ENCODE measurements at regions not wholly inside any gene's neighbourhood (a gene's known extent, or its start where the extent isn't known, plus 50 kb on each side); places are given as distances from the start of the nearest gene placed in this dataset.

- H3K36me3 ChIP-seq (ENCODE audit: control insufficient read depth, insufficient read depth, low read length) = no peaks in the 10 kb centered on the region
- H3K27ac ChIP-seq (ENCODE audit: insufficient read depth, low read length, poor library complexity, severe bottlenecking) = no peak overlapping the region
- no peaks in the 10 kb centered on the region for H3K9me3 ChIP-seq (ENCODE audit: control insufficient read depth, low read length)
- DNase-seq = no peak
- H3K4me3 ChIP-seq (ENCODE audit: insufficient read depth, low read depth, low read length, poor library complexity, severe bottlenecking) = no peak overlapping the region
- no peaks in the 10 kb centered on the region for H3K4me1 ChIP-seq (ENCODE audit: control insufficient read depth, insufficient read depth, low read length, poor library complexity, severe bottlenecking)
- H3K27me3 ChIP-seq (replicated peaks; ENCODE audit: control insufficient read depth, insufficient read depth, low read length, poor library complexity, severe bottlenecking) = no peaks in the 10 kb centered on the region
Measured at GRCh38 chr6:85191656-85192055, 258.2 kb upstream of the NT5E start.

GRCh38 chr6:85186546-85187175, 263.2 kb upstream of the NT5E start:
- H3K4me1 ChIP-seq (ENCODE audit: control insufficient read depth, insufficient read depth, low read length, poor library complexity, severe bottlenecking) = no peaks in the 10 kb centered on the region
- H3K4me3 ChIP-seq (ENCODE audit: insufficient read depth, low read depth, low read length, poor library complexity, severe bottlenecking) = no peak overlapping the region
- no peak for DNase-seq
- no peaks in the 10 kb centered on the region for H3K9me3 ChIP-seq (ENCODE audit: control insufficient read depth, low read length)
- no peak overlapping the region for H3K27ac ChIP-seq (ENCODE audit: insufficient read depth, low read length, poor library complexity, severe bottlenecking)
- H3K36me3 ChIP-seq (ENCODE audit: control insufficient read depth, insufficient read depth, low read length) = no peaks in the 10 kb centered on the region
- no peaks in the 10 kb centered on the region for H3K27me3 ChIP-seq (replicated peaks; ENCODE audit: control insufficient read depth, insufficient read depth, low read length, poor library complexity, severe bottlenecking)

GRCh38 chr6:85185977-85186376, 263.9 kb upstream of the NT5E start:
- no peaks in the 10 kb centered on the region for H3K4me1 ChIP-seq (ENCODE audit: control insufficient read depth, insufficient read depth, low read length, poor library complexity, severe bottlenecking)
- no peak overlapping the region for H3K27ac ChIP-seq (ENCODE audit: insufficient read depth, low read length, poor library complexity, severe bottlenecking)
- H3K27me3 ChIP-seq (replicated peaks; ENCODE audit: control insufficient read depth, insufficient read depth, low read length, poor library complexity, severe bottlenecking) = no peaks in the 10 kb centered on the region
- no peaks in the 10 kb centered on the region for H3K36me3 ChIP-seq (ENCODE audit: control insufficient read depth, insufficient read depth, low read length)
- H3K4me3 ChIP-seq (ENCODE audit: insufficient read depth, low read depth, low read length, poor library complexity, severe bottlenecking) = no peak overlapping the region
- H3K9me3 ChIP-seq (ENCODE audit: control insufficient read depth, low read length) = no peaks in the 10 kb centered on the region
- DNase-seq = no peak

- no peak overlapping the region for H3K27ac ChIP-seq (ENCODE audit: insufficient read depth, low read length, poor library complexity, severe bottlenecking)
- no peak for DNase-seq
- H3K27me3 ChIP-seq (replicated peaks; ENCODE audit: control insufficient read depth, insufficient read depth, low read length, poor library complexity, severe bottlenecking) = no peaks in the 10 kb centered on the region
- no peaks in the 10 kb centered on the region for H3K36me3 ChIP-seq (ENCODE audit: control insufficient read depth, insufficient read depth, low read length)
- H3K4me1 ChIP-seq (ENCODE audit: control insufficient read depth, insufficient read depth, low read length, poor library complexity, severe bottlenecking) = no peaks in the 10 kb centered on the region
- no peak overlapping the region for H3K4me3 ChIP-seq (ENCODE audit: insufficient read depth, low read depth, low read length, poor library complexity, severe bottlenecking)
- no peaks in the 10 kb centered on the region for H3K9me3 ChIP-seq (ENCODE audit: control insufficient read depth, low read length)
Measured at GRCh38 chr6:85183841-85184240, 266.0 kb upstream of the NT5E start.

- DNase-seq = no peak
- Histone ChIP-seq H3K27me3 (replicated peaks; ENCODE audit: control insufficient read depth, insufficient read depth, low read length, poor library complexity, severe bottlenecking) (no peaks in the 10 kb centered on the region), H3K36me3 (ENCODE audit: control insufficient read depth, insufficient read depth, low read length) (no peaks in the 10 kb centered on the region), H3K4me3 (ENCODE audit: insufficient read depth, low read depth, low read length, poor library complexity, severe bottlenecking) (no peak overlapping the region), H3K4me1 (ENCODE audit: control insufficient read depth, insufficient read depth, low read length, poor library complexity, severe bottlenecking) (no peaks in the 10 kb centered on the region), H3K9me3 (ENCODE audit: control insufficient read depth, low read length) (no peaks in the 10 kb centered on the region), H3K27ac (ENCODE audit: insufficient read depth, low read length, poor library complexity, severe bottlenecking) (no peak overlapping the region)
Measured at GRCh38 chr6:85172705-85173104, 277.2 kb upstream of the NT5E start.

GRCh38 chr6:85172161-85172560, 277.7 kb upstream of the NT5E start:
- no peaks in the 10 kb centered on the region for H3K36me3 ChIP-seq (ENCODE audit: control insufficient read depth, insufficient read depth, low read length)
- H3K4me3 ChIP-seq (ENCODE audit: insufficient read depth, low read depth, low read length, poor library complexity, severe bottlenecking) = no peak overlapping the region
- no peak overlapping the region for H3K27ac ChIP-seq (ENCODE audit: insufficient read depth, low read length, poor library complexity, severe bottlenecking)
- no peaks in the 10 kb centered on the region for H3K4me1 ChIP-seq (ENCODE audit: control insufficient read depth, insufficient read depth, low read length, poor library complexity, severe bottlenecking)
- no peaks in the 10 kb centered on the region for H3K9me3 ChIP-seq (ENCODE audit: control insufficient read depth, low read length)
- DNase-seq = no peak
- no peaks in the 10 kb centered on the region for H3K27me3 ChIP-seq (replicated peaks; ENCODE audit: control insufficient read depth, insufficient read depth, low read length, poor library complexity, severe bottlenecking)

GRCh38 chr6:85169189-85169588, 280.7 kb upstream of the NT5E start:
- no peaks in the 10 kb centered on the region for H3K4me1 ChIP-seq (ENCODE audit: control insufficient read depth, insufficient read depth, low read length, poor library complexity, severe bottlenecking)
- no peaks in the 10 kb centered on the region for H3K9me3 ChIP-seq (ENCODE audit: control insufficient read depth, low read length)
- no peaks in the 10 kb centered on the region for H3K27me3 ChIP-seq (replicated peaks; ENCODE audit: control insufficient read depth, insufficient read depth, low read length, poor library complexity, severe bottlenecking)
- no peak for DNase-seq
- H3K4me3 ChIP-seq (ENCODE audit: insufficient read depth, low read depth, low read length, poor library complexity, severe bottlenecking) = no peak overlapping the region
- no peak overlapping the region for H3K27ac ChIP-seq (ENCODE audit: insufficient read depth, low read length, poor library complexity, severe bottlenecking)
- no peaks in the 10 kb centered on the region for H3K36me3 ChIP-seq (ENCODE audit: control insufficient read depth, insufficient read depth, low read length)

- DNase-seq = no peak
- Histone ChIP-seq H3K4me3 (ENCODE audit: insufficient read depth, low read depth, low read length, poor library complexity, severe bottlenecking) (no peak overlapping the region), H3K27ac (ENCODE audit: insufficient read depth, low read length, poor library complexity, severe bottlenecking) (no peak overlapping the region), H3K27me3 (replicated peaks; ENCODE audit: control insufficient read depth, insufficient read depth, low read length, poor library complexity, severe bottlenecking) (no peaks in the 10 kb centered on the region), H3K4me1 (ENCODE audit: control insufficient read depth, insufficient read depth, low read length, poor library complexity, severe bottlenecking) (no peaks in the 10 kb centered on the region), H3K9me3 (ENCODE audit: control insufficient read depth, low read length) (no peaks in the 10 kb centered on the region), H3K36me3 (ENCODE audit: control insufficient read depth, insufficient read depth, low read length) (no peaks in the 10 kb centered on the region)
Measured at GRCh38 chr6:85168146-85168545, 281.7 kb upstream of the NT5E start.

GRCh38 chr6:85166114-85166741, 283.7 kb upstream of the NT5E start:
- no peak for DNase-seq
- Histone ChIP-seq H3K9me3 (ENCODE audit: control insufficient read depth, low read length) (no peaks in the 10 kb centered on the region), H3K36me3 (ENCODE audit: control insufficient read depth, insufficient read depth, low read length) (no peaks in the 10 kb centered on the region), H3K4me3 (ENCODE audit: insufficient read depth, low read depth, low read length, poor library complexity, severe bottlenecking) (no peak overlapping the region), H3K4me1 (ENCODE audit: control insufficient read depth, insufficient read depth, low read length, poor library complexity, severe bottlenecking) (no peaks in the 10 kb centered on the region), H3K27me3 (replicated peaks; ENCODE audit: control insufficient read depth, insufficient read depth, low read length, poor library complexity, severe bottlenecking) (no peaks in the 10 kb centered on the region), H3K27ac (ENCODE audit: insufficient read depth, low read length, poor library complexity, severe bottlenecking) (no peak overlapping the region)

- Histone ChIP-seq H3K27ac (ENCODE audit: insufficient read depth, low read length, poor library complexity, severe bottlenecking) (no peak overlapping the region), H3K27me3 (replicated peaks; ENCODE audit: control insufficient read depth, insufficient read depth, low read length, poor library complexity, severe bottlenecking) (no peaks in the 10 kb centered on the region)
Measured at GRCh38 chr6:85163156-85164080, 286.5 kb upstream of the NT5E start.

More at GRCh38 chr6:85163156-85164080, 286.5 kb upstream of the NT5E start:
- DNase-seq = no peak
- Histone ChIP-seq H3K4me1 (ENCODE audit: control insufficient read depth, insufficient read depth, low read length, poor library complexity, severe bottlenecking) (no peaks in the 10 kb centered on the region), H3K9me3 (ENCODE audit: control insufficient read depth, low read length) (no peaks in the 10 kb centered on the region), H3K4me3 (ENCODE audit: insufficient read depth, low read depth, low read length, poor library complexity, severe bottlenecking) (no peak overlapping the region), H3K36me3 (ENCODE audit: control insufficient read depth, insufficient read depth, low read length) (no peaks in the 10 kb centered on the region)

All from effector memory CD4-positive, alpha-beta T cell (primary cell).